B cell (primary cell): ENCODE measurements at regions not wholly inside any gene's neighbourhood (a gene's known extent, or its start where the extent isn't known, plus 50 kb on each side); places are given as distances from the start of the nearest gene placed in this dataset.

ENCODE experiments used
- ATAC-seq: fragments of 200-7000 bp; cut with Tn5 transposase; one replicate; pipeline ENCODE4 v1.10.0; 2021; ENCODE audit warnings: low read depth, mild to moderate bottlenecking, moderate number of reproducible peaks, moderate library complexity
- CTCF ChIA-PET: fragments of 350-600 bp; sonication (Branson Sonifier 250); formaldehyde crosslinking; loops from one replicate; lab custom pipeline; 2021; ENCODE audit warnings: antibody characterized with exemption, inconsistent platforms; lab: Charles Lee
- POLR2A ChIA-PET: fragments of 350-600 bp; sonication (Branson Sonifier 250); formaldehyde crosslinking; loops from one replicate; lab custom pipeline; 2021; ENCODE audit warnings: antibody characterized with exemption; lab: Charles Lee
- DNase-seq: peaks from one replicate; pipeline ENCODE4 v3.0.0; 2013
- H2AFZ ChIP-seq: 2 replicates; pipeline ENCODE4 v1.6.1; 2012; ENCODE audit warnings: mild to moderate bottlenecking, low read depth, low read length; ENCODE audit not compliant: insufficient read depth, poor library complexity, severe bottlenecking
- H3K27ac ChIP-seq, 2 donors: 1 replicate in 1 of 2; 2 replicates in 1 of 2; pipeline ENCODE4 v1.5.1; 2012 to 2013; ENCODE audit warnings: low read length in 2 of 2, mild to moderate bottlenecking in 2 of 2, moderate library complexity in 1 of 2
- H3K27me3 ChIP-seq, 4 experiments: fragments of 200-600 bp in 1 of 4; sonication (generic) in 1 of 4; replicated peaks in 1 of 4; 1 replicate in 2 of 4; 2 replicates in 2 of 4; pipeline versions ENCODE4 v1.6.1 to v1.7.0; 2013 to 2016; ENCODE audit warnings: low read length in 3 of 4, mild to moderate bottlenecking in 2 of 4, mixed read lengths in 1 of 4, moderate library complexity in 1 of 4; ENCODE audit not compliant: insufficient read depth in 4 of 4, control insufficient read depth in 3 of 4; ENCODE audit errors: control extremely low read depth in 1 of 4
- H3K36me3 ChIP-seq, 2 experiments: replicated peaks in 1 of 2; 1 replicate in 1 of 2; 2 replicates in 1 of 2; pipeline versions ENCODE4 v1.6.1 to v1.7.1; 2013; ENCODE audit warnings: low read length in 1 of 2; ENCODE audit not compliant: insufficient read depth in 2 of 2, control insufficient read depth in 1 of 2; ENCODE audit errors: control extremely low read depth in 1 of 2, extremely low read depth in 1 of 2
- H3K4me1 ChIP-seq, 2 donors: fragments of 200-600 bp in 1 of 2; sonication (generic) in 1 of 2; 1 replicate in 1 of 2; 2 replicates in 1 of 2; pipeline versions ENCODE4 v1.5.1 to v1.6.1; 2013 to 2017; ENCODE audit warnings: low read length in 2 of 2; ENCODE audit not compliant: control insufficient read depth in 2 of 2, insufficient read depth in 2 of 2
- H3K4me2 ChIP-seq: replicated peaks from 2 replicates; pipeline ENCODE3; 2012; ENCODE audit warnings: mild to moderate bottlenecking, low read depth, low read length; ENCODE audit not compliant: poor library complexity, severe bottlenecking
- H3K4me3 ChIP-seq, 5 experiments: fragments of 200-600 bp in 1 of 5; sonication (generic) in 1 of 5; 1 replicate in 3 of 5; 2 replicates in 2 of 5; pipeline versions ENCODE4 v1.5.1 to v1.7.0; 2011 to 2016; ENCODE audit warnings: low read length in 4 of 5, mild to moderate bottlenecking in 4 of 5, low read depth in 2 of 5, control low read depth in 1 of 5, moderate library complexity in 1 of 5; ENCODE audit not compliant: insufficient read depth in 1 of 5; ENCODE audit errors: control extremely low read depth in 1 of 5, extremely low read depth in 1 of 5
- H3K79me2 ChIP-seq: fragments of 200-600 bp; sonication (generic); one replicate; pipeline ENCODE4 v1.6.0; 2016; ENCODE audit warnings: low read length; ENCODE audit not compliant: control insufficient read depth, insufficient read depth
- H3K9ac ChIP-seq: fragments of 200-600 bp; sonication (generic); 2 replicates; pipeline ENCODE4 v1.6.1; 2017; ENCODE audit warnings: mild to moderate bottlenecking, low read length, moderate library complexity
- H3K9me3 ChIP-seq, 3 donors: one replicate each; pipeline versions ENCODE4 v1.6.1 to v1.7.1; 2013; ENCODE audit warnings: low read length in 2 of 3; ENCODE audit not compliant: control insufficient read depth in 2 of 3, insufficient read depth in 1 of 3; ENCODE audit errors: control extremely low read depth in 1 of 3
- H4K20me1 ChIP-seq: 2 replicates; pipeline ENCODE4 v1.6.0; 2012; ENCODE audit warnings: mild to moderate bottlenecking, low read length; ENCODE audit not compliant: insufficient read depth, control insufficient read depth, poor library complexity, severe bottlenecking
- H3K27ac Mint-ChIP-seq: one replicate; pipeline ENCODE4 v1.8.0; 2021; ENCODE audit warnings: mixed read lengths
- H3K27me3 Mint-ChIP-seq: one replicate; pipeline ENCODE4 v1.8.0; 2021; ENCODE audit warnings: mixed read lengths
- H3K4me1 Mint-ChIP-seq: one replicate; pipeline ENCODE4 v1.8.0; 2021; ENCODE audit warnings: mixed read lengths
- H3K4me3 Mint-ChIP-seq: one replicate; pipeline ENCODE4 v1.8.0; 2021; ENCODE audit warnings: mixed read lengths
- H3K9me3 Mint-ChIP-seq: one replicate; pipeline ENCODE4 v1.8.0; 2022; ENCODE audit warnings: mixed read lengths; ENCODE audit not compliant: insufficient read depth
- EZH2 ChIP-seq: IDR thresholded peaks from 2 replicates; pipeline ENCODE4 v1.6.1; 2012; ENCODE audit warnings: borderline replicate concordance, low read depth, mild to moderate bottlenecking, moderate library complexity, low read length; ENCODE audit not compliant: insufficient read depth, poor library complexity, severe bottlenecking
- WGBS: methylation state at CpG from one replicate; pipeline ENCODE4 v1.1.5; 2013; ENCODE audit warnings: missing lambda C conversion rate; ENCODE audit not compliant: insufficient coverage; 5-methylcytosine and 5-hydroxymethylcytosine counted together
- intact Hi-C: fragments of 100-400 bp; cut with micrococcal nuclease; formaldehyde crosslinking; loops from one replicate; pipeline ENCODE4 v1.10.0; 2022
- TF ChIP-seq, protein P1 (sequence below): fragments of 200-600 bp; IDR thresholded peaks from one replicate; pipeline ENCODE4 v1.8.0; 2022; ENCODE audit warnings: antibody characterized with exemption, mild to moderate bottlenecking

- TF ChIP-seq EZH2: no peak
- TF ChIP-seq, protein P1, sequence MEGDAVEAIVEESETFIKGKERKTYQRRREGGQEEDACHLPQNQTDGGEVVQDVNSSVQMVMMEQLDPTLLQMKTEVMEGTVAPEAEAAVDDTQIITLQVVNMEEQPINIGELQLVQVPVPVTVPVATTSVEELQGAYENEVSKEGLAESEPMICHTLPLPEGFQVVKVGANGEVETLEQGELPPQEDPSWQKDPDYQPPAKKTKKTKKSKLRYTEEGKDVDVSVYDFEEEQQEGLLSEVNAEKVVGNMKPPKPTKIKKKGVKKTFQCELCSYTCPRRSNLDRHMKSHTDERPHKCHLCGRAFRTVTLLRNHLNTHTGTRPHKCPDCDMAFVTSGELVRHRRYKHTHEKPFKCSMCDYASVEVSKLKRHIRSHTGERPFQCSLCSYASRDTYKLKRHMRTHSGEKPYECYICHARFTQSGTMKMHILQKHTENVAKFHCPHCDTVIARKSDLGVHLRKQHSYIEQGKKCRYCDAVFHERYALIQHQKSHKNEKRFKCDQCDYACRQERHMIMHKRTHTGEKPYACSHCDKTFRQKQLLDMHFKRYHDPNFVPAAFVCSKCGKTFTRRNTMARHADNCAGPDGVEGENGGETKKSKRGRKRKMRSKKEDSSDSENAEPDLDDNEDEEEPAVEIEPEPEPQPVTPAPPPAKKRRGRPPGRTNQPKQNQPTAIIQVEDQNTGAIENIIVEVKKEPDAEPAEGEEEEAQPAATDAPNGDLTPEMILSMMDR: no peak
- ChIA-PET CTCF (no interaction called here), POLR2A (no interaction called here)
- Mint-ChIP-seq H3K9me3 (no peaks in the 10 kb centered on the region), H3K27ac (no peak overlapping the region), H3K27me3 (peaks cover 27% of the 10 kb centered on the region), H3K4me3 (no peak overlapping the region), H3K4me1 (no peaks in the 10 kb centered on the region)
- Histone ChIP-seq H2AFZ (no peak overlapping the region), H3K4me1 (no peaks in the 10 kb centered on the region), H3K79me2 (no peaks in the 10 kb centered on the region), H3K27me3 (peaks cover 0 to 9% (median 4%) of the 10 kb centered on the region in 4 experiments), H3K9ac (no peak overlapping the region), H3K36me3 (no peaks in the 10 kb centered on the region), H3K4me2 (no peak overlapping the region), H3K27ac (no peak overlapping the region), H3K4me3 (no peak overlapping the region), H4K20me1 (no peaks in the 10 kb centered on the region), H3K9me3 (no peaks in the 10 kb centered on the region)
- 67% methylated on average over 1 of the region's 4 CpGs for WGBS
- DNase-seq (no peak), ATAC-seq (no peak)
- intact Hi-C loops: no loop called here
These were observed 187.1 kb upstream of the CDKN3 start for GRCh38 chr14:54209511-54210250.

GRCh38 chr14:54211551-54212308, 185.1 kb upstream of the CDKN3 start:
- H3K27me3 ChIP-seq: peaks cover 0 to 8% (median 3%) of the 10 kb centered on the region in 4 experiments
- 84% methylated on average over 3 of the region's 5 CpGs for WGBS
- H3K27me3 Mint-ChIP-seq: peaks cover 29% of the 10 kb centered on the region
- no peak overlapping the region for H2AFZ ChIP-seq
- ATAC-seq: no peak
- H3K9ac ChIP-seq: no peak overlapping the region
- no peak overlapping the region for H3K27ac ChIP-seq
- no peaks in the 10 kb centered on the region for H3K9me3 Mint-ChIP-seq
- POLR2A ChIA-PET: no interaction called here
- no peak overlapping the region for H3K27ac Mint-ChIP-seq
- TF ChIP-seq, protein P1: no peak
- no peak for TF ChIP-seq EZH2
- no peak overlapping the region for H3K4me2 ChIP-seq
- H3K4me1 ChIP-seq: no peaks in the 10 kb centered on the region
- no peaks in the 10 kb centered on the region for H3K4me1 Mint-ChIP-seq
- DNase-seq: no peak
- no peaks in the 10 kb centered on the region for H3K79me2 ChIP-seq
- no peaks in the 10 kb centered on the region for H3K9me3 ChIP-seq
- CTCF ChIA-PET: no interaction called here
- no peak overlapping the region for H3K4me3 ChIP-seq
- no peak overlapping the region for H3K4me3 Mint-ChIP-seq
- no peaks in the 10 kb centered on the region for H3K36me3 ChIP-seq
- intact Hi-C loops: no loop called here
- no peaks in the 10 kb centered on the region for H4K20me1 ChIP-seq
